NB4 (cell line): ENCODE measurements at regions not wholly inside any gene's neighbourhood (a gene's known extent, or its start where the extent isn't known, plus 50 kb on each side); places are given as distances from the start of the nearest gene placed in this dataset.

Experiments
- MYC ChIP-seq: IDR thresholded peaks from 2 replicates; pipeline ENCODE4 v1.6.1; 2011; ENCODE audit warnings: low read depth, low read length
- POLR2A ChIP-seq: IDR thresholded peaks from 2 replicates; pipeline ENCODE4 v1.6.1; 2011; ENCODE audit warnings: mild to moderate bottlenecking; ENCODE audit not compliant: insufficient read length; ENCODE audit errors: extremely low read depth

GRCh38 chr18:33906046-33906445, 318.7 kb downstream of the NOL4 start:
- TF ChIP-seq POLR2A: no peak
- no peak for TF ChIP-seq MYC
